Cardiac muscle cell (in vitro differentiated cells and primary cell): ENCODE measurements at regions not wholly inside any gene's neighbourhood (a gene's known extent, or its start where the extent isn't known, plus 50 kb on each side); places are given as distances from the start of the nearest gene placed in this dataset.
A peak's percentile ranks its signal among the peaks of the same experiment; 100 is the strongest.

Experiments
- DNase-seq, 2 donors: peaks; one replicate each; pipeline versions ENCODE4 v3.0.0 to v3.0.0-alpha.2; 2010 to 2017; ENCODE audit warnings: low read depth in 1 of 2, low spot score in 1 of 2
- H3K27ac ChIP-seq: fragments of 200-600 bp; sonication (generic); 2 replicates; pipeline ENCODE4 v1.5.1; 2016
- H3K27me3 ChIP-seq: fragments of 200-600 bp; sonication (generic); 2 replicates; pipeline ENCODE4 v1.6.0; 2016; ENCODE audit warnings: control low read depth
- H3K36me3 ChIP-seq: fragments of 200-600 bp; sonication (generic); 2 replicates; pipeline ENCODE4 v1.5.1; 2016; ENCODE audit warnings: control low read depth
- H3K4me1 ChIP-seq: fragments of 200-600 bp; sonication (generic); 2 replicates; pipeline ENCODE4 v1.8.1; 2017; ENCODE audit warnings: low read depth, mild to moderate bottlenecking, mixed run types
- H3K4me3 ChIP-seq: fragments of 200-600 bp; sonication (generic); 2 replicates; pipeline ENCODE4 v1.5.1; 2016; ENCODE audit warnings: mild to moderate bottlenecking
- H3K9me3 ChIP-seq: fragments of 200-600 bp; sonication (generic); 2 replicates; pipeline ENCODE4 v1.5.1; 2017; ENCODE audit warnings: low read depth, mild to moderate bottlenecking, control low read depth
- TF ChIP-seq, protein P1 (sequence below): IDR thresholded peaks from 2 replicates; pipeline ENCODE4 v1.5.1; 2012; ENCODE audit warnings: low read depth, mild to moderate bottlenecking, low read length

GRCh38 chr22:22431271-22432220, 77.0 kb downstream of the ZNF280B start:
- no peaks in the 10 kb centered on the region for H3K27me3 ChIP-seq
- no peaks in the 10 kb centered on the region for H3K4me1 ChIP-seq
- TF ChIP-seq, protein P1, sequence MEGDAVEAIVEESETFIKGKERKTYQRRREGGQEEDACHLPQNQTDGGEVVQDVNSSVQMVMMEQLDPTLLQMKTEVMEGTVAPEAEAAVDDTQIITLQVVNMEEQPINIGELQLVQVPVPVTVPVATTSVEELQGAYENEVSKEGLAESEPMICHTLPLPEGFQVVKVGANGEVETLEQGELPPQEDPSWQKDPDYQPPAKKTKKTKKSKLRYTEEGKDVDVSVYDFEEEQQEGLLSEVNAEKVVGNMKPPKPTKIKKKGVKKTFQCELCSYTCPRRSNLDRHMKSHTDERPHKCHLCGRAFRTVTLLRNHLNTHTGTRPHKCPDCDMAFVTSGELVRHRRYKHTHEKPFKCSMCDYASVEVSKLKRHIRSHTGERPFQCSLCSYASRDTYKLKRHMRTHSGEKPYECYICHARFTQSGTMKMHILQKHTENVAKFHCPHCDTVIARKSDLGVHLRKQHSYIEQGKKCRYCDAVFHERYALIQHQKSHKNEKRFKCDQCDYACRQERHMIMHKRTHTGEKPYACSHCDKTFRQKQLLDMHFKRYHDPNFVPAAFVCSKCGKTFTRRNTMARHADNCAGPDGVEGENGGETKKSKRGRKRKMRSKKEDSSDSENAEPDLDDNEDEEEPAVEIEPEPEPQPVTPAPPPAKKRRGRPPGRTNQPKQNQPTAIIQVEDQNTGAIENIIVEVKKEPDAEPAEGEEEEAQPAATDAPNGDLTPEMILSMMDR: peak; percentile 71
- peak; percentile 1 to 65 for DNase-seq
- H3K4me3 ChIP-seq: no peak overlapping the region
- H3K36me3 ChIP-seq: no peaks in the 10 kb centered on the region
- no peak overlapping the region for H3K27ac ChIP-seq
- H3K9me3 ChIP-seq: no peaks in the 10 kb centered on the region

DNA sequence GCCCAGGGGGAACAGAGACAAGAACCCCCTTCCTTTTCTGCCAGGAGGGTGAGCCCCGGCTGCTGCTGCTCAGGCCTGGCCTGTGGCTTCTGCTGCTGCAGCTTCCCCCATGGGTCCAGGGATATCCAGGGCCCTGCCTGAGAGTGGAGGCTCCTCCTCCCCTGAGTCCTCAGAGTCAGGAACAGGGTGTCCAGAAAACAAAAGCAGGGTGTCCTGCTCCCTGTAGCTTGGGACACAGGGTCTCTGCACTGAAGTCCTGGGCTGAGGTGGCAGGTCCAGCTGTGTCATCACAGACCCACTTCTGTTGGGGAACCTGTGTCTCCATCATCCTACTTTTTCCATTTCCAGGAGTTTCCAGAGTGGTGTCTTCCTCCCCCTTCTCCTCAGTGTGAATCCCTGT, 76.1 kb downstream of the ZNF280B start:
- no peak for DNase-seq
- no peak overlapping the region for H3K27ac ChIP-seq
- TF ChIP-seq, protein P1: no peak
- no peaks in the 10 kb centered on the region for H3K27me3 ChIP-seq
- no peaks in the 10 kb centered on the region for H3K9me3 ChIP-seq
- H3K36me3 ChIP-seq: no peaks in the 10 kb centered on the region
- no peak overlapping the region for H3K4me3 ChIP-seq
- H3K4me1 ChIP-seq: no peaks in the 10 kb centered on the region

DNA sequence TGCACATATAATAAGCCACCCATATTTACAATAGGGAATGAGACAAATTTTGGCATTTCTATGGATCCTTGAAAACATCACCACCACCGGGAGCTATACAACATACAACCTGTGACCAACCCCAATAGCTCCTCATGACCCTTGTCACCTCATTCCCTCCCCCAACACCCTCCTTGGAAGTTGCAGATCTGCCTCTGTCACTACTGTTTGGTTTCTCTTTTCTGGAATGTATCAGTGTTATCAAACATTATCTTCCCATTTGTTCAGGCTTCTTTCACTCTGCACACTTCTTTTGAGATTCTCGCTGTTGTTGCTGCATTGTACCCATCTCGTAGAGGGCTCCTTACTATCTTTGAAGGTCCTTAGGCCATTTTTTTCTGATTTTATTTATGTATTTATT, 75.6 kb downstream of the ZNF280B start:
- no peak overlapping the region for H3K4me3 ChIP-seq
- no peaks in the 10 kb centered on the region for H3K9me3 ChIP-seq
- H3K27me3 ChIP-seq: no peaks in the 10 kb centered on the region
- H3K36me3 ChIP-seq: no peaks in the 10 kb centered on the region
- TF ChIP-seq, protein P1: no peak
- H3K27ac ChIP-seq: no peak overlapping the region
- H3K4me1 ChIP-seq: no peaks in the 10 kb centered on the region
- DNase-seq: no peak

GRCh38 chr22:22433770-22434169, 74.8 kb downstream of the ZNF280B start:
- H3K27me3 ChIP-seq: no peaks in the 10 kb centered on the region

More at GRCh38 chr22:22433770-22434169, 74.8 kb downstream of the ZNF280B start:
- TF ChIP-seq, protein P1: no peak
- no peak for DNase-seq
- Histone ChIP-seq H3K27ac (no peak overlapping the region), H3K4me1 (no peaks in the 10 kb centered on the region), H3K4me3 (no peak overlapping the region), H3K36me3 (no peaks in the 10 kb centered on the region), H3K9me3 (no peaks in the 10 kb centered on the region)
